PC-3 (cell line): ENCODE measurements at regions not wholly inside any gene's neighbourhood (a gene's known extent, or its start where the extent isn't known, plus 50 kb on each side); places are given as distances from the start of the nearest gene placed in this dataset.

ENCODE experiments used
- EZH2phosphoT487 ChIP-seq: fragments of 300-600 bp; sonication (generic); IDR thresholded peaks from 2 replicates; pipeline ENCODE4 v1.6.1; 2018; ENCODE audit warnings: mild to moderate bottlenecking, antibody characterized with exemption, low read length, borderline replicate concordance
- TF ChIP-seq, protein P1 (sequence below): fragments of 300-600 bp; sonication (generic); conservative IDR thresholded peaks from 2 replicates; pipeline ENCODE4 v1.5.1; 2017; ENCODE audit warnings: antibody characterized with exemption, low read depth, mild to moderate bottlenecking, low read length

DNA sequence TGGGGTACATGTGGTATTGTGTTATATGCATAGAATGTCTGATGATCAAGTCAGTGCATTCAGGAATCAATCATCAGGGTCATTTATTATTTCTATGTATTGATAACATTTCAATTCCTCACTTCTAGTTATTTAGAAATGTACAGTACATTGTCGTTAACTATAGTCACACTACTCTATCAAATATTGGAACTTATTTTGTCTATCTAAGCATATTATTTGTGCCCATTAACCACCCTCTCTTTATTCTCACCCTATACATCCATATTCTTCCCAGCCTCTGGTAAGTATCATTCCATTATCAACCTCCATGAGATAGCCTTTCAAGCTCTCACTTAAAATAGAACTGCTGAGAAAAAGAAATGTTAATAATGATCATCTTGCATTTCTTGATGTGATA is 596.5 kb upstream of the POT1 start:
- TF ChIP-seq, protein P1, sequence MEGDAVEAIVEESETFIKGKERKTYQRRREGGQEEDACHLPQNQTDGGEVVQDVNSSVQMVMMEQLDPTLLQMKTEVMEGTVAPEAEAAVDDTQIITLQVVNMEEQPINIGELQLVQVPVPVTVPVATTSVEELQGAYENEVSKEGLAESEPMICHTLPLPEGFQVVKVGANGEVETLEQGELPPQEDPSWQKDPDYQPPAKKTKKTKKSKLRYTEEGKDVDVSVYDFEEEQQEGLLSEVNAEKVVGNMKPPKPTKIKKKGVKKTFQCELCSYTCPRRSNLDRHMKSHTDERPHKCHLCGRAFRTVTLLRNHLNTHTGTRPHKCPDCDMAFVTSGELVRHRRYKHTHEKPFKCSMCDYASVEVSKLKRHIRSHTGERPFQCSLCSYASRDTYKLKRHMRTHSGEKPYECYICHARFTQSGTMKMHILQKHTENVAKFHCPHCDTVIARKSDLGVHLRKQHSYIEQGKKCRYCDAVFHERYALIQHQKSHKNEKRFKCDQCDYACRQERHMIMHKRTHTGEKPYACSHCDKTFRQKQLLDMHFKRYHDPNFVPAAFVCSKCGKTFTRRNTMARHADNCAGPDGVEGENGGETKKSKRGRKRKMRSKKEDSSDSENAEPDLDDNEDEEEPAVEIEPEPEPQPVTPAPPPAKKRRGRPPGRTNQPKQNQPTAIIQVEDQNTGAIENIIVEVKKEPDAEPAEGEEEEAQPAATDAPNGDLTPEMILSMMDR, result no peak
- no peak for TF ChIP-seq EZH2phosphoT487
